Calu3 (cell line): ENCODE measurements at regions not wholly inside any gene's neighbourhood (a gene's known extent, or its start where the extent isn't known, plus 50 kb on each side); places are given as distances from the start of the nearest gene placed in this dataset.

ENCODE experiments used
- BruUV-seq: library from RNA; stranded (reverse); fragments of 400-500 nt; replicated peaks from 2 replicates; lab custom pipeline; 2021; lab: Mats Ljungman, UMichigan
- CTCF ChIA-PET: fragments of 300-600 bp; sonication (Branson Sonifier 250); formaldehyde crosslinking; loops from one replicate; lab custom pipeline; 2022; ENCODE audit warnings: antibody characterized with exemption; lab: Charles Lee
- DNase-seq: peaks from one replicate; pipeline ENCODE4 v3.0.0; 2022
- H3K27ac Mint-ChIP-seq: one replicate; pipeline ENCODE4 v1.8.0; 2022; ENCODE audit warnings: mixed read lengths; ENCODE audit not compliant: unreplicated experiment
- H3K27me3 Mint-ChIP-seq: one replicate; pipeline ENCODE4 v1.8.0; 2022; ENCODE audit warnings: mixed read lengths; ENCODE audit not compliant: unreplicated experiment
- H3K36me3 Mint-ChIP-seq: one replicate; pipeline ENCODE4 v1.8.0; 2022; ENCODE audit warnings: mild to moderate bottlenecking, moderate library complexity, mixed read lengths; ENCODE audit not compliant: insufficient read depth, unreplicated experiment
- H3K4me1 Mint-ChIP-seq: one replicate; pipeline ENCODE4 v1.8.0; 2022; ENCODE audit warnings: mild to moderate bottlenecking, low read depth, mixed read lengths; ENCODE audit not compliant: unreplicated experiment
- H3K4me3 Mint-ChIP-seq: one replicate; pipeline ENCODE4 v1.8.0; 2022; ENCODE audit warnings: mild to moderate bottlenecking, low read depth, moderate library complexity, mixed read lengths; ENCODE audit not compliant: unreplicated experiment
- H3K9me3 Mint-ChIP-seq: one replicate; pipeline ENCODE4 v1.8.0; 2022; ENCODE audit warnings: low read depth, mixed read lengths; ENCODE audit not compliant: unreplicated experiment
- CTCF ChIP-seq: fragments of 200-600 bp; IDR thresholded peaks from one replicate; pipeline ENCODE4 v1.8.0; 2022; ENCODE audit warnings: antibody characterized with exemption; ENCODE audit not compliant: unreplicated experiment
- intact Hi-C: fragments of 100-400 bp; cut with micrococcal nuclease; formaldehyde crosslinking; loops from one replicate; pipeline ENCODE4 v1.10.0; 2022; ENCODE audit not compliant: unreplicated experiment

GRCh38 chr3:18283680-18284079 lies 141.5 kb downstream of the SATB1 start:
- Mint-ChIP-seq H3K27ac (no peak overlapping the region), H3K4me3 (no peak overlapping the region), H3K27me3 (no peaks in the 10 kb centered on the region), H3K9me3 (no peaks in the 10 kb centered on the region), H3K4me1 (no peaks in the 10 kb centered on the region), H3K36me3 (no peaks in the 10 kb centered on the region)
- intact Hi-C loops, result no loop called here
- DNase-seq, result no peak
- no peak for TF ChIP-seq CTCF
- CTCF ChIA-PET, result interaction anchor here (1.0 kb wide), 1 partner anchor 61 kb away, joined by 3 read pairs; no protein-coding TSS in a partner anchor
- no TSS peak for BruUV-seq

- no peak for TF ChIP-seq CTCF
- Mint-ChIP-seq H3K4me3 (no peak overlapping the region), H3K9me3 (no peaks in the 10 kb centered on the region), H3K36me3 (no peaks in the 10 kb centered on the region), H3K4me1 (no peaks in the 10 kb centered on the region), H3K27ac (no peak overlapping the region), H3K27me3 (no peaks in the 10 kb centered on the region)
- CTCF ChIA-PET, result no interaction called here
- DNase-seq, result no peak
- BruUV-seq, result no TSS peak
- intact Hi-C loops, result no loop called here
Measured at GRCh38 chr3:18282507-18282906, 142.6 kb downstream of the SATB1 start.

- Mint-ChIP-seq H3K36me3 (no peaks in the 10 kb centered on the region), H3K9me3 (no peaks in the 10 kb centered on the region), H3K4me3 (no peak overlapping the region), H3K27ac (no peak overlapping the region), H3K27me3 (no peaks in the 10 kb centered on the region), H3K4me1 (no peaks in the 10 kb centered on the region)
- BruUV-seq, result no TSS peak
- no peak for DNase-seq
- intact Hi-C loops, result no loop called here
- CTCF ChIA-PET, result no interaction called here
- TF ChIP-seq CTCF, result no peak
Measured at GRCh38 chr3:18279226-18279737, 145.9 kb downstream of the SATB1 start.

- intact Hi-C loops, result no loop called here
- no peak for TF ChIP-seq CTCF
- no peaks in the 10 kb centered on the region for H3K27me3 Mint-ChIP-seq
- no peaks in the 10 kb centered on the region for H3K9me3 Mint-ChIP-seq
- CTCF ChIA-PET, result no interaction called here
- H3K4me1 Mint-ChIP-seq, result no peaks in the 10 kb centered on the region
- no peak overlapping the region for H3K27ac Mint-ChIP-seq
- H3K36me3 Mint-ChIP-seq, result no peaks in the 10 kb centered on the region
- no TSS peak for BruUV-seq
- no peak for DNase-seq
- no peak overlapping the region for H3K4me3 Mint-ChIP-seq
Measured at GRCh38 chr3:18264853-18265252, 160.3 kb downstream of the SATB1 start.
